NCI-H1417 treated with DMSO at 0.1 percent for 48 hours (cell line): ENCODE measurements at regions not wholly inside any gene's neighbourhood (a gene's known extent, or its start where the extent isn't known, plus 50 kb on each side); places are given as distances from the start of the nearest gene placed in this dataset.

Source experiments
- DNase-seq: peaks from one replicate; lab custom pipeline; 2025; lab: John Stamatoyannopoulos, UW

GRCh38 chr2:226079196-226079595 is 679.7 kb downstream of the NYAP2 start:
- DNase-seq: no peak

GRCh38 chr2:226078666-226079065 is 679.2 kb downstream of the NYAP2 start:
- no peak for DNase-seq

GRCh38 chr2:226077841-226078240 is 678.3 kb downstream of the NYAP2 start:
- no peak for DNase-seq

GRCh38 chr2:226077031-226077430 is 677.5 kb downstream of the NYAP2 start:
- DNase-seq: no peak

- no peak for DNase-seq
Observed at GRCh38 chr2:226076529-226076928, 677.0 kb downstream of the NYAP2 start.

GRCh38 chr2:226074391-226074790 is 674.9 kb downstream of the NYAP2 start:
- no peak for DNase-seq

- DNase-seq: no peak
Observed at GRCh38 chr2:226073496-226074160, 674.1 kb downstream of the NYAP2 start.

- DNase-seq: no peak
Observed at GRCh38 chr2:226066873-226067272, 667.4 kb downstream of the NYAP2 start.

- DNase-seq: no peak
Observed at GRCh38 chr2:226066391-226066790, 666.9 kb downstream of the NYAP2 start.

- no peak for DNase-seq
Observed at GRCh38 chr2:226064932-226065570, 665.5 kb downstream of the NYAP2 start.

- no peak for DNase-seq
Observed at GRCh38 chr2:226063704-226064440, 664.4 kb downstream of the NYAP2 start.

GRCh38 chr2:226059961-226060627 is 660.6 kb downstream of the NYAP2 start:
- DNase-seq: no peak

- DNase-seq: no peak
Observed at GRCh38 chr2:226057914-226058313, 658.4 kb downstream of the NYAP2 start.

- no peak for DNase-seq
Observed at GRCh38 chr2:226057365-226057764, 657.9 kb downstream of the NYAP2 start.

GRCh38 chr2:226052772-226053416 is 653.4 kb downstream of the NYAP2 start:
- DNase-seq: no peak

GRCh38 chr2:226050822-226051221 is 651.3 kb downstream of the NYAP2 start:
- no peak for DNase-seq

GRCh38 chr2:226048611-226049010 is 649.1 kb downstream of the NYAP2 start:
- DNase-seq: no peak

GRCh38 chr2:226045080-226045479 is 645.6 kb downstream of the NYAP2 start:
- DNase-seq: no peak

GRCh38 chr2:226040344-226040900 is 640.9 kb downstream of the NYAP2 start:
- DNase-seq: no peak

- no peak for DNase-seq
Observed at GRCh38 chr2:226037526-226037925, 638.0 kb downstream of the NYAP2 start.

GRCh38 chr2:226031647-226032501 is 632.4 kb downstream of the NYAP2 start:
- DNase-seq: no peak
